Urinary bladder (tissue), 3 donors: ENCODE measurements at regions not wholly inside any gene's neighbourhood (a gene's known extent, or its start where the extent isn't known, plus 50 kb on each side); places are given as distances from the start of the nearest gene placed in this dataset.
"Not testable (repeated sequence)": the region's sequence is repeated elsewhere in the genome, so short reads cannot be mapped to it uniquely, and the experiment has no call there.

Experiments
- DNase-seq: peaks from one replicate; pipeline ENCODE4 v3.0.0-alpha.2; 2015; ENCODE audit errors: extremely low spot score
- H3K27ac ChIP-seq: one replicate; pipeline ENCODE4 v1.5.1; 2013; ENCODE audit warnings: low read depth, mild to moderate bottlenecking, moderate library complexity
- H3K36me3 ChIP-seq: one replicate; pipeline ENCODE4 v1.6.1; 2013; ENCODE audit warnings: mild to moderate bottlenecking, moderate library complexity; ENCODE audit not compliant: insufficient read depth
- H3K4me1 ChIP-seq: one replicate; pipeline ENCODE4 v1.6.1; 2013; ENCODE audit warnings: mild to moderate bottlenecking, moderate library complexity; ENCODE audit not compliant: insufficient read depth
- H3K4me3 ChIP-seq: one replicate; pipeline ENCODE4 v1.5.1; 2013; ENCODE audit warnings: low read depth, low read length
- WGBS: extraction: QIAGEN DNeasy Blood & Tissue Kit; methylation state at CpG from one replicate; pipeline ENCODE4 v1.1.7; 2013; 5-methylcytosine and 5-hydroxymethylcytosine counted together
- donor health status: healthy with polysubstance abuse.
- donor health status: healthy.

GRCh38 chr5:128711216-128711615 is 173.2 kb upstream of the FBN2 start:
- H3K4me3 ChIP-seq = no peak overlapping the region
- H3K36me3 ChIP-seq = no peaks in the 10 kb centered on the region
- H3K4me1 ChIP-seq = no peaks in the 10 kb centered on the region
- WGBS = 91% methylated on average over 2 of the region's 2 CpGs
- H3K27ac ChIP-seq = no peak overlapping the region
- no peak for DNase-seq

- DNase-seq = no peak
- 91% methylated on average over 1 of the region's 1 CpG for WGBS
- Histone ChIP-seq H3K4me1 (no peaks in the 10 kb centered on the region), H3K27ac (no peak overlapping the region), H3K36me3 (no peaks in the 10 kb centered on the region), H3K4me3 (no peak overlapping the region)
Observed at GRCh38 chr5:128714551-128714950, 176.5 kb upstream of the FBN2 start.

- WGBS = 94% methylated on average over 1 of the region's 1 CpG
- H3K36me3 ChIP-seq = no peaks in the 10 kb centered on the region
- H3K27ac ChIP-seq = no peak overlapping the region
- no peak overlapping the region for H3K4me3 ChIP-seq
- no peak for DNase-seq
- no peaks in the 10 kb centered on the region for H3K4me1 ChIP-seq
Observed at GRCh38 chr5:128722551-128722950, 184.5 kb upstream of the FBN2 start.

GRCh38 chr5:128730021-128730420 is 192.0 kb upstream of the FBN2 start:
- H3K4me3 ChIP-seq, H3K36me3 ChIP-seq, DNase-seq, H3K27ac ChIP-seq, H3K4me1 ChIP-seq: not testable (repeated sequence)
- 75% methylated on average over 2 of the region's 2 CpGs for WGBS

GRCh38 chr5:128735656-128736055 is 197.6 kb upstream of the FBN2 start:
- DNase-seq, H3K27ac ChIP-seq, H3K4me1 ChIP-seq, H3K4me3 ChIP-seq, H3K36me3 ChIP-seq: not testable (repeated sequence)
- 89% methylated on average over 4 of the region's 4 CpGs for WGBS

GRCh38 chr5:128736553-128736952 is 198.5 kb upstream of the FBN2 start:
- WGBS = 87% methylated on average over 1 of the region's 1 CpG
- H3K27ac ChIP-seq = no peak overlapping the region
- DNase-seq = no peak

GRCh38 chr5:128749136-128749898 is 211.3 kb upstream of the FBN2 start:
- no peaks in the 10 kb centered on the region for H3K36me3 ChIP-seq
- H3K4me1 ChIP-seq = no peaks in the 10 kb centered on the region
- H3K4me3 ChIP-seq = no peak overlapping the region
- 29% methylated on average over 11 of the region's 11 CpGs for WGBS
- H3K27ac ChIP-seq = no peak overlapping the region
- DNase-seq = no peak

More at GRCh38 chr5:128736553-128736952, 198.5 kb upstream of the FBN2 start:
- H3K4me1 ChIP-seq = no peaks in the 10 kb centered on the region
- no peak overlapping the region for H3K4me3 ChIP-seq
- H3K36me3 ChIP-seq = no peaks in the 10 kb centered on the region

- no peak overlapping the region for H3K27ac ChIP-seq
- WGBS = 71% methylated on average over 1 of the region's 1 CpG
- no peak for DNase-seq
- no peaks in the 10 kb centered on the region for H3K4me1 ChIP-seq
- no peaks in the 10 kb centered on the region for H3K36me3 ChIP-seq
- H3K4me3 ChIP-seq = no peak overlapping the region
Observed at GRCh38 chr5:128750155-128750554, 212.1 kb upstream of the FBN2 start.

- no peaks in the 10 kb centered on the region for H3K4me1 ChIP-seq
- no peaks in the 10 kb centered on the region for H3K36me3 ChIP-seq
- WGBS = 30% methylated on average over 3 of the region's 3 CpGs
- no peak for DNase-seq
- H3K27ac ChIP-seq = no peak overlapping the region
- no peak overlapping the region for H3K4me3 ChIP-seq
Observed at GRCh38 chr5:128757196-128757959, 207.9 kb upstream of the SLC27A6 start.

- Histone ChIP-seq H3K4me3 (no peak overlapping the region), H3K4me1 (no peaks in the 10 kb centered on the region), H3K36me3 (no peaks in the 10 kb centered on the region), H3K27ac (no peak overlapping the region)
- WGBS = 70% methylated on average over 10 of the region's 10 CpGs
- no peak for DNase-seq
Observed at GRCh38 chr5:128762661-128763306, 202.5 kb upstream of the SLC27A6 start.

GRCh38 chr5:128763321-128763720 is 202.0 kb upstream of the SLC27A6 start:
- Histone ChIP-seq H3K4me3 (no peak overlapping the region), H3K36me3 (no peaks in the 10 kb centered on the region), H3K4me1 (no peaks in the 10 kb centered on the region), H3K27ac (no peak overlapping the region)
- 34% methylated on average over 2 of the region's 2 CpGs for WGBS
- DNase-seq = no peak

- DNase-seq = no peak
- Histone ChIP-seq H3K4me3 (no peak overlapping the region), H3K27ac (no peak overlapping the region), H3K36me3 (no peaks in the 10 kb centered on the region), H3K4me1 (no peaks in the 10 kb centered on the region)
- 32% methylated on average over 4 of the region's 4 CpGs for WGBS
Observed at GRCh38 chr5:128764601-128765310, 200.5 kb upstream of the SLC27A6 start.

- 94% methylated on average over 3 of the region's 3 CpGs for WGBS
- H3K4me1 ChIP-seq = no peaks in the 10 kb centered on the region
- H3K4me3 ChIP-seq = no peak overlapping the region
- H3K36me3 ChIP-seq = no peaks in the 10 kb centered on the region
- no peak overlapping the region for H3K27ac ChIP-seq
- DNase-seq = no peak
Observed at GRCh38 chr5:128765448-128766061, 199.7 kb upstream of the SLC27A6 start.
